ENCODE measurements at regions not wholly inside any gene's neighbourhood (a gene's known extent, or its start where the extent isn't known, plus 50 kb on each side); places are given as distances from the start of the nearest gene placed in this dataset.

- no peak overlapping the region for H3K4me3 ChIP-seq (ENCODE audit: low read length)
- H3K9me3 Mint-ChIP-seq: no peaks in the 10 kb centered on the region
- H3K36me3 Mint-ChIP-seq (ENCODE audit: low read depth): no peaks in the 10 kb centered on the region
- H3K4me1 ChIP-seq (ENCODE audit: control insufficient read depth, insufficient read depth, low read length): no peaks in the 10 kb centered on the region
- DNase-seq: no peak
- H3K27ac ChIP-seq (ENCODE audit: low read depth, low read length): no peak overlapping the region
- peak; percentile 16 for TF ChIP-seq CTCF (conservative IDR thresholded peaks at IDR 0.05)
- no peak overlapping the region for H3K27ac Mint-ChIP-seq
- WGBS, 2 experiments (ENCODE audit: insufficient coverage in 1 of 2, insufficient read length in 1 of 2): 91 to 100% methylated on average over 1 of the region's 1 CpG
- H3K36me3 ChIP-seq (ENCODE audit: control insufficient read depth, insufficient read depth, low read length): no peaks in the 10 kb centered on the region
- no peaks in the 10 kb centered on the region for H3K4me1 Mint-ChIP-seq
- no peak overlapping the region for H3K9ac ChIP-seq (ENCODE audit: extremely low read depth, low read length, poor library complexity, severe bottlenecking)
- H3K27me3 Mint-ChIP-seq (ENCODE audit: insufficient read depth): no peaks in the 10 kb centered on the region
- H3K9me3 ChIP-seq (ENCODE audit: control insufficient read depth, low read length): no peaks in the 10 kb centered on the region
- H3K4me3 Mint-ChIP-seq: no peak overlapping the region
- no peaks in the 10 kb centered on the region for H3K27me3 ChIP-seq (ENCODE audit: control insufficient read depth, insufficient read depth, low read length, poor library complexity, severe bottlenecking)
Measured at GRCh38 chr13:105448811-105449210, 1086.7 kb downstream of the EFNB2 start.

GRCh38 chr13:105446197-105446596 lies 1089.3 kb downstream of the EFNB2 start:
- no peak for DNase-seq
- no peak for TF ChIP-seq CTCF (conservative IDR thresholded peaks at IDR 0.05)
- Histone ChIP-seq H3K27ac (ENCODE audit: low read depth, low read length) (no peak overlapping the region), H3K9ac (ENCODE audit: extremely low read depth, low read length, poor library complexity, severe bottlenecking) (no peak overlapping the region), H3K36me3 (ENCODE audit: control insufficient read depth, insufficient read depth, low read length) (no peaks in the 10 kb centered on the region), H3K27me3 (ENCODE audit: control insufficient read depth, insufficient read depth, low read length, poor library complexity, severe bottlenecking) (no peaks in the 10 kb centered on the region), H3K4me3 (ENCODE audit: low read length) (no peak overlapping the region), H3K4me1 (ENCODE audit: control insufficient read depth, insufficient read depth, low read length) (no peaks in the 10 kb centered on the region), H3K9me3 (ENCODE audit: control insufficient read depth, low read length) (no peaks in the 10 kb centered on the region)
- no peak overlapping the region for H3K4me3 Mint-ChIP-seq
- 93 to 100% methylated on average over 2 to 4 of the region's 4 CpGs for WGBS, 2 experiments (ENCODE audit: insufficient coverage in 1 of 2, insufficient read length in 1 of 2)
- no peaks in the 10 kb centered on the region for H3K27me3 Mint-ChIP-seq (ENCODE audit: insufficient read depth)
- no peaks in the 10 kb centered on the region for H3K36me3 Mint-ChIP-seq (ENCODE audit: low read depth)
- H3K4me1 Mint-ChIP-seq: no peaks in the 10 kb centered on the region
- no peak overlapping the region for H3K27ac Mint-ChIP-seq
- H3K9me3 Mint-ChIP-seq: no peaks in the 10 kb centered on the region

GRCh38 chr13:105445796-105446195 lies 1089.7 kb downstream of the EFNB2 start:
- Mint-ChIP-seq H3K27ac (no peak overlapping the region), H3K27me3 (ENCODE audit: insufficient read depth) (no peaks in the 10 kb centered on the region), H3K36me3 (ENCODE audit: low read depth) (no peaks in the 10 kb centered on the region), H3K4me3 (no peak overlapping the region), H3K4me1 (no peaks in the 10 kb centered on the region), H3K9me3 (no peaks in the 10 kb centered on the region)
- DNase-seq: no peak
- Histone ChIP-seq H3K27ac (ENCODE audit: low read depth, low read length) (no peak overlapping the region), H3K9ac (ENCODE audit: extremely low read depth, low read length, poor library complexity, severe bottlenecking) (no peak overlapping the region), H3K4me3 (ENCODE audit: low read length) (no peak overlapping the region), H3K4me1 (ENCODE audit: control insufficient read depth, insufficient read depth, low read length) (no peaks in the 10 kb centered on the region), H3K27me3 (ENCODE audit: control insufficient read depth, insufficient read depth, low read length, poor library complexity, severe bottlenecking) (no peaks in the 10 kb centered on the region), H3K9me3 (ENCODE audit: control insufficient read depth, low read length) (no peaks in the 10 kb centered on the region), H3K36me3 (ENCODE audit: control insufficient read depth, insufficient read depth, low read length) (no peaks in the 10 kb centered on the region)
- TF ChIP-seq CTCF (conservative IDR thresholded peaks at IDR 0.05): no peak
- 91% methylated on average over 4 of the region's 4 CpGs; no CpG with 5 or more reads in 1 of the 2 experiments for WGBS, 2 experiments (ENCODE audit: insufficient coverage in 1 of 2, insufficient read length in 1 of 2)

Data from endodermal cell (in vitro differentiated cells).